HG03280 (cell line): ENCODE measurements at regions not wholly inside any gene's neighbourhood (a gene's known extent, or its start where the extent isn't known, plus 50 kb on each side); places are given as distances from the start of the nearest gene placed in this dataset.

Experiments used
- ATAC-seq: cut with Tn5 transposase; IDR thresholded peaks from one replicate; pipeline ENCODE4 v1.9.1; 2021; ENCODE audit warnings: mild to moderate bottlenecking, moderate library complexity; ENCODE audit not compliant: unreplicated experiment

GRCh38 chr13:76379341-76380105 is 506.7 kb downstream of the KCTD12 start:
- no peak for ATAC-seq

- ATAC-seq: no peak
Measured at GRCh38 chr13:76378767-76379166, 507.4 kb downstream of the KCTD12 start.

- ATAC-seq: no peak
Measured at GRCh38 chr13:76363682-76364289, 522.4 kb downstream of the KCTD12 start.

GRCh38 chr13:76361868-76362267 is 524.3 kb downstream of the KCTD12 start:
- ATAC-seq: no peak

GRCh38 chr13:76351541-76352229 is 534.5 kb downstream of the KCTD12 start:
- no peak for ATAC-seq

GRCh38 chr13:76350399-76350798 is 535.8 kb downstream of the KCTD12 start:
- no peak for ATAC-seq

GRCh38 chr13:76349700-76350099 is 536.5 kb downstream of the KCTD12 start:
- no peak for ATAC-seq

GRCh38 chr13:76339649-76340048 is 546.6 kb downstream of the KCTD12 start:
- ATAC-seq: peak; percentile 50

- no peak for ATAC-seq
Measured at GRCh38 chr13:76338003-76338402, 548.2 kb downstream of the KCTD12 start.

GRCh38 chr13:76336889-76337844 is 549.0 kb downstream of the KCTD12 start:
- ATAC-seq: no peak

GRCh38 chr13:76335463-76335862 is 550.7 kb downstream of the KCTD12 start:
- ATAC-seq: no peak

- ATAC-seq: no peak
Measured at GRCh38 chr13:76331943-76332712, 554.1 kb downstream of the KCTD12 start.

GRCh38 chr13:76330761-76331160 is 555.4 kb downstream of the KCTD12 start:
- ATAC-seq: no peak

- no peak for ATAC-seq
Measured at GRCh38 chr13:76329866-76330580, 556.2 kb downstream of the KCTD12 start.

- ATAC-seq: no peak
Measured at GRCh38 chr13:76329004-76329403, 557.2 kb downstream of the KCTD12 start.

GRCh38 chr13:76326343-76326742 is 559.9 kb downstream of the KCTD12 start:
- no peak for ATAC-seq

- no peak for ATAC-seq
Measured at GRCh38 chr13:76319921-76320320, 566.3 kb downstream of the KCTD12 start.

GRCh38 chr13:76316998-76317527 is 569.1 kb downstream of the KCTD12 start:
- ATAC-seq: no peak

- ATAC-seq: no peak
Measured at GRCh38 chr13:76314495-76314894, 571.7 kb downstream of the KCTD12 start.
